NCI-H82 (cell line): ENCODE measurements at regions not wholly inside any gene's neighbourhood (a gene's known extent, or its start where the extent isn't known, plus 50 kb on each side); places are given as distances from the start of the nearest gene placed in this dataset.

Source experiments
- DNase-seq: peaks from one replicate; lab custom pipeline; 2025; lab: John Stamatoyannopoulos, UW

GRCh38 chr1:34270181-34270580 lies 93.5 kb downstream of the C1orf94 start:
- DNase-seq, result no peak

- no peak for DNase-seq
These were observed 95.4 kb downstream of the C1orf94 start for GRCh38 chr1:34272152-34272551.

GRCh38 chr1:34275150-34275549 lies 98.4 kb downstream of the C1orf94 start:
- DNase-seq, result no peak

- DNase-seq, result no peak
These were observed 99.9 kb downstream of the C1orf94 start for GRCh38 chr1:34276606-34277005.

GRCh38 chr1:34277150-34277549 lies 100.4 kb downstream of the C1orf94 start:
- no peak for DNase-seq

DNA sequence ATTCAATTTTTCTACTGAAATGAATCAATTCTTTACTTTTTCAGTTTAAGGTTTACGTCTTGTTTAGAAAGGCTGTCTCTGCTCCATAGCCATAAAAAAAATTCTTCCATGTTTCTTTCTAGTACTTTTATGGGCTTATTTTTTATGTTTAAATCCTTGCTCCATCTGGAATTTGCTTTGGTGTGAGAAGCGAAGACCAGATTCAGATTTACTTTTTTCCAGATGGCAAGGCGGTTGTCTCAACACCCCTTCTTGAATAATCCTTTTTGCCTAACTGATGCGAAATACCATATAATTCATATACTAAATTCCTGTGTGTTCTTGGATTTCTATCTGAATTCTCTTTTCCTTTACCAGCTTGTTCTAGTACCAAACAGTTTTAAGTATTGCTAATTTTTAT lies 101.5 kb downstream of the C1orf94 start:
- peak; percentile 57 for DNase-seq

DNA sequence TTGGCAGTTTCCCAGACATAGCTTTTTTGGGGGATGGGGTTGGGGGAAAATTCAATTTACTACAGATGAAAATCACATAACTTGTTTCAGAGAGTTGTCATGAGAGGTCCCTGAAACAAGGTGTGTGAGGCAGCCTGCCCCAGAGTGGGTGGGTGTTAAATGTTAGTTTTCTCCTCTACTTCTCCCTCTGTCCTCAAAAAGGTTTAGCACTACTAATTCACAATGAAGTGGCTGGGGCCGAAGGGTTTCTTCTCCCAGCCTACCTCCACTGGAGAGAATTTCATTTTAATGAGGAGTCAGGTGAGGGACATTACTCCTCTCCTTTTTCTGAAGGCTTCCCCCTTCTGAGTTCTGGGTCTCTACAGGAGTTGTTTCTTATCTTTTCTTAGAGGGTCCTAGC lies 103.3 kb downstream of the C1orf94 start:
- DNase-seq, result no peak

- DNase-seq, result no peak
These were observed 103.8 kb downstream of the C1orf94 start for GRCh38 chr1:34280509-34280908.

DNA sequence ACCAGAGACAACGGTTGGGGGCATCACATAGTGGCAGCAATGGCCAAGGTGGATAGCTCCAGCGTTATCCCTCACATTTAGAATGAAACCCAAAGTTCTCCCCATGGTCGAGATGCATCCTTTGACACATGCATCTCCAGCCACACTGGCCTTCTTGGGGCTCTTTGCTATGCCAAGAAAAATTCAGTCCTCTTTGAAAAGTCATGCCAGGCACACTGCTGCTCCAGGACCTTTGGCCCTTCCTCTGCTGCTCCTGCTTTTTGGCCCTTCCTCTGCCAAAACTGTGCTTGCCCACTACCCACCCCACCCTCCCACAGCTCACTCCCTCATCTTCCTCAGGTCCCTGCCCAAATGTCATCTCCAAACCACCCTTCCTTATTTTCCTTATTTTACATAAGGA lies 106.4 kb downstream of the C1orf94 start:
- no peak for DNase-seq

DNA sequence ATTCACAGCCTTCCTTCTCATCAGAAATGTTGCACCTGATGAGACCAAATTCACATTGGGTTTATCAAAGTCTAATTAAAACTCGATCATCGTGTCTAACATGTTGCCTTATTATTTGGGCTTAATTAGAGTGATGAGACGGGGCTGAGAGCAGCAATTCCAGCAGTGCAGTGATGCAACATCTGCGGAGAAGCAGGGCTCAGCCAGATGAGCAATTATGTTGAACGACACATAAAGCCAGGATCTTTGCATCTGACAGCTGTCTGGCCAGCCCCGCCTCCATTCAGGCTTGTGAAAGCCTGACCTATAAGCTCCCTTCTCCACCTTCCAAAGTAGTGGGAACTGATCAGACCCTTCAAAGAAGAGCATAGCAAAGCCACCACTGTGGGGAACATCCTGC lies 109.8 kb downstream of the C1orf94 start:
- DNase-seq, result peak; percentile 85

- peak; percentile 79 for DNase-seq
These were observed 114.1 kb downstream of the C1orf94 start for GRCh38 chr1:34290831-34291230.

DNA sequence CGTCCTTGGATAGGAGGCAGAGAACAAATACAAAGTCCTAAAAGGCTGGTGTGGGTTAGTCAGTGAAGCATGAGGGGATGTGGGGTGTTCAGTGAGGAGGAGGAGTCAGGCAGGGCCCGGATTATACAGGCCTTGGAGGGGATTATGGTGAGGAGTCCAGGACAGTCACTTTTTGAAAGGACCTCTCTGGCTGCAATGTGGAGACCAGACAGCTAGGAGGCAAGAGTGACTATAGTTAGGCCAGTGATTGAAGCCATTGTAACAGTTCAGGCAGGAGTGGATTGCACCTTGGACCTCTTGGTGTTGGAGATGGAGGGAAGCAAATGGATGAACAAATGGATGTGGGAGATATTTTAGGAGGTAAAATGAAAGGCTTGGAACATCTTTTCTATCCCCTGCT lies 115.8 kb downstream of the C1orf94 start:
- DNase-seq, result peak; percentile 86

- no peak for DNase-seq
These were observed 119.4 kb downstream of the C1orf94 start for GRCh38 chr1:34296059-34296458.

- no peak for DNase-seq
These were observed 126.1 kb downstream of the C1orf94 start for GRCh38 chr1:34302798-34303197.

GRCh38 chr1:34303218-34303617 lies 126.5 kb downstream of the C1orf94 start:
- DNase-seq, result no peak

DNA sequence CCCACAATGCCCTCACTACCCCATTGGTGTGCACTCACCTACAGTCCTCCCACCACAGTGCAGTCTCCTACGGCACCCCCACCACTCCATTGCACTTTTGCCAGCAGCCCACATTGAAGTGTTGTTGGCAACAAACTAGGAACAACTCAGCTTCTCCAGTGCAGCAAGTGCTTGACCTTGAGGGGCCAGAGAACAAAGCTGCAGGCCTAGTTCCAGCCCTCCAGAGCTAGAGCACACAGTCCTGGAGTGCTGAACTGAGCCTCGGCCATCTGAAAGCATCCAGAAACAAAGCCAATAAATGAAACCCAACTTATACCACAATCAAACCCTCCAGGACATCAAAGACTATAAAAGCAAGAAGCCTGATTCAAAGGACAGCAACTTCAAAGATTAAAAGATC lies 129.9 kb downstream of the C1orf94 start:
- DNase-seq, result no peak

GRCh38 chr1:34312359-34312758 lies 135.7 kb downstream of the C1orf94 start:
- DNase-seq, result no peak

GRCh38 chr1:34315974-34316373 lies 139.3 kb downstream of the C1orf94 start:
- DNase-seq, result no peak

GRCh38 chr1:34316773-34317172 lies 140.1 kb downstream of the C1orf94 start:
- no peak for DNase-seq

GRCh38 chr1:34319218-34319617 lies 142.5 kb downstream of the C1orf94 start:
- no peak for DNase-seq

- peak; percentile 91 for DNase-seq
These were observed 143.5 kb downstream of the C1orf94 start for GRCh38 chr1:34320053-34320669.

- no peak for DNase-seq
These were observed 146.3 kb downstream of the C1orf94 start for GRCh38 chr1:34322969-34323368.

- DNase-seq, result no peak
These were observed 148.3 kb downstream of the C1orf94 start for GRCh38 chr1:34324879-34325440.

DNA sequence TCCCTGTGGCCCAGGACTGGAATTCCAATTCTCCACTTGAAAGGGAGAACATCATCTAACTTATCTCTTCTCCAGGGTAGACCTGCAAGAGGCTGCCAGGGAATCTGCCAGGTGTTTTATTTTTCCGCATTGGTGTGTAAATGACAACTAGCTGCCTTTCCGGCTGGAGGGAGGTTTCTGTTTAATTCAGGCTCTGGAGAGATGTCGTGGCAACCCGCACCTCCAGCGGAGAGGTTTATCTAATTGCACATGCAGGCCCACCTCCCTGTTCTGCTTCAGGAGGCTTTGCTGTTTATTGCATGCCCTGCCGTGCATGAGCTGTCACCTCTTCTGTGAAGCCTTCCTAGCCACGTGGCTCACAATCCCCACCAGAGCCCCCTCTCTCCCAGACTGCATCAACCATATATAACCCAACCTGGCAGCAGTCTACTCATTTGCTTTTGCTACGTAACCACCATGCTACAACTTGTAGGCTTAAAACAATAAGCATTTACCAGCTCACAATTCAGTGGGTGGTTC lies 151.6 kb downstream of the C1orf94 start:
- no peak for DNase-seq
